ENCODE measurements at regions not wholly inside any gene's neighbourhood (a gene's known extent, or its start where the extent isn't known, plus 50 kb on each side); places are given as distances from the start of the nearest gene placed in this dataset.
"Not testable (repeated sequence)": the region's sequence is repeated elsewhere in the genome, so short reads cannot be mapped to it uniquely, and the experiment has no call there.

DNA sequence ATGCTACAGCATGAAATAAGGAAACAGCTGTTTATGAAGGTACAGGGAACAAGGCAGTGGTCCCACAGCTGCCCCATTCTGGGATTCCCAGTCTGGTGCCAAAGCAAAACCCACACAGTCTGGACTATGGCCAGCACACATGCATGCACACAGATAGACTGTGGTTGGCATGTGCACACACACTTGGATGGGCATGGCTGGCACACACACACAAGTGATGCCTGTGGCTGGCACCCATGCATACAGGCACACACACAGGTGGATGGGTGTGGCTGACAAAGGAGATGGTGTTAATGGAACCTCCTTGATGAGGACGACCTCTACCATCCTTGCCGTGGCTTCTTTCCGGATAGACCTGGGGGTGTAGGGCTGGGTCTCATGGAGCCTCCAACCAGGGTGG is 114.0 kb upstream of the LYZL2 start:
- no peaks in the 10 kb centered on the region for H3K27me3 ChIP-seq (replicated peaks; ENCODE audit: insufficient read depth, low read length)
- TF ChIP-seq, protein P1, sequence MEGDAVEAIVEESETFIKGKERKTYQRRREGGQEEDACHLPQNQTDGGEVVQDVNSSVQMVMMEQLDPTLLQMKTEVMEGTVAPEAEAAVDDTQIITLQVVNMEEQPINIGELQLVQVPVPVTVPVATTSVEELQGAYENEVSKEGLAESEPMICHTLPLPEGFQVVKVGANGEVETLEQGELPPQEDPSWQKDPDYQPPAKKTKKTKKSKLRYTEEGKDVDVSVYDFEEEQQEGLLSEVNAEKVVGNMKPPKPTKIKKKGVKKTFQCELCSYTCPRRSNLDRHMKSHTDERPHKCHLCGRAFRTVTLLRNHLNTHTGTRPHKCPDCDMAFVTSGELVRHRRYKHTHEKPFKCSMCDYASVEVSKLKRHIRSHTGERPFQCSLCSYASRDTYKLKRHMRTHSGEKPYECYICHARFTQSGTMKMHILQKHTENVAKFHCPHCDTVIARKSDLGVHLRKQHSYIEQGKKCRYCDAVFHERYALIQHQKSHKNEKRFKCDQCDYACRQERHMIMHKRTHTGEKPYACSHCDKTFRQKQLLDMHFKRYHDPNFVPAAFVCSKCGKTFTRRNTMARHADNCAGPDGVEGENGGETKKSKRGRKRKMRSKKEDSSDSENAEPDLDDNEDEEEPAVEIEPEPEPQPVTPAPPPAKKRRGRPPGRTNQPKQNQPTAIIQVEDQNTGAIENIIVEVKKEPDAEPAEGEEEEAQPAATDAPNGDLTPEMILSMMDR (IDR thresholded peaks at IDR 0.05; ENCODE audit: low read length): no peak
- TF ChIP-seq EZH2 (optimal IDR thresholded peaks at IDR 0.05; ENCODE audit: low read depth, low read length) (no peak), EZH2phosphoT487 (IDR thresholded peaks at IDR 0.05; ENCODE audit: low read length) (no peak)
- H3K9ac ChIP-seq (ENCODE audit: low read length): no peak overlapping the region

GRCh38 chr10:30742471-30742870 is 112.9 kb upstream of the LYZL2 start:
- no peaks in the 10 kb centered on the region for H3K4me1 ChIP-seq (ENCODE audit: low read length)
- H3K27me3 ChIP-seq (replicated peaks; ENCODE audit: insufficient read depth, low read length): no peaks in the 10 kb centered on the region
- no peak overlapping the region for H3K4me3 ChIP-seq (ENCODE audit: low read length)
- no peak overlapping the region for H3K4me2 ChIP-seq (ENCODE audit: low read depth, low read length)
- H3K9ac ChIP-seq (ENCODE audit: low read length): no peak overlapping the region
- no peak overlapping the region for H2AFZ ChIP-seq (ENCODE audit: low read length)
- no peaks in the 10 kb centered on the region for H3K9me2 ChIP-seq (replicated peaks; ENCODE audit: insufficient read depth, low read length)
- no peaks in the 10 kb centered on the region for H3K79me2 ChIP-seq (ENCODE audit: low read length)
- H4K20me1 ChIP-seq (ENCODE audit: insufficient read depth, low read length): no peaks in the 10 kb centered on the region
- H3F3A ChIP-seq (ENCODE audit: insufficient read depth, low read length): no peaks in the 10 kb centered on the region
- TF ChIP-seq, protein P1 (IDR thresholded peaks at IDR 0.05; ENCODE audit: low read length): no peak
- TF ChIP-seq EZH2 (optimal IDR thresholded peaks at IDR 0.05; ENCODE audit: low read depth, low read length) (no peak), EZH2phosphoT487 (IDR thresholded peaks at IDR 0.05; ENCODE audit: low read length) (no peak)
- DNase-seq: no peak
- H3K27ac ChIP-seq (ENCODE audit: low read length): no peak overlapping the region
- H3K36me3 ChIP-seq (replicated peaks; ENCODE audit: insufficient read depth, low read length): no peaks in the 10 kb centered on the region
- no peaks in the 10 kb centered on the region for H3K9me3 ChIP-seq (replicated peaks; ENCODE audit: insufficient read depth, low read length)

More for the DNA sequence above, 114.0 kb upstream of the LYZL2 start:
- H3K27ac ChIP-seq (ENCODE audit: low read length): no peak overlapping the region
- DNase-seq: no peak
- no peak overlapping the region for H3K4me2 ChIP-seq (ENCODE audit: low read depth, low read length)
- no peaks in the 10 kb centered on the region for H3K4me1 ChIP-seq (ENCODE audit: low read length)
- H2AFZ ChIP-seq (ENCODE audit: low read length): no peak overlapping the region
- H3K9me2 ChIP-seq (replicated peaks; ENCODE audit: insufficient read depth, low read length): no peaks in the 10 kb centered on the region
- H4K20me1 ChIP-seq (ENCODE audit: insufficient read depth, low read length): no peaks in the 10 kb centered on the region
- H3F3A ChIP-seq (ENCODE audit: insufficient read depth, low read length): no peaks in the 10 kb centered on the region
- H3K36me3 ChIP-seq (replicated peaks; ENCODE audit: insufficient read depth, low read length): no peaks in the 10 kb centered on the region
- H3K4me3 ChIP-seq (ENCODE audit: low read length): no peak overlapping the region
- H3K9me3 ChIP-seq (replicated peaks; ENCODE audit: insufficient read depth, low read length): no peaks in the 10 kb centered on the region
- no peaks in the 10 kb centered on the region for H3K79me2 ChIP-seq (ENCODE audit: low read length)

DNA sequence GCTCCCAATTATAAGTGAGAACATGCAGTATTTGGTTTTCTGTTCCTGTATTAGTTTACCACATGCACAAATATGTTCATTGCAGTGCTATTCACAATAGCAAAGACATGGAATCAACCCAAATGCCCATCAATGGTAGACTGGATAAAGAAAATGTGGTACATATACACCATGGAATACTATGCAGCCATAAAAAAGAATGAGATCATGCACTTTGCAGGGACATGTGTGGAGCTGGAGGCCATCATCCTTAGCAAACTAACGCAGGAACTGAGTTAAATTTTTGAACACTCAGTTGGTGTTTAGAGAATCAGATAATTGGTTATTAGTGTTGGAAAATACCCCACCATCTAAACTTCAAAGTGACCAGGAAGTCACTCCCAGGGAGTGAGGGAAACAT is 111.2 kb upstream of the LYZL2 start:
- not testable (repeated sequence) for H3K9me3 ChIP-seq (replicated peaks; ENCODE audit: insufficient read depth, low read length); H3K4me1 ChIP-seq (ENCODE audit: low read length); H3K4me2 ChIP-seq (ENCODE audit: low read depth, low read length); H3K27ac ChIP-seq (ENCODE audit: low read length); H3K9ac ChIP-seq (ENCODE audit: low read length); H3K4me3 ChIP-seq (ENCODE audit: low read length); H4K20me1 ChIP-seq (ENCODE audit: insufficient read depth, low read length); H2AFZ ChIP-seq (ENCODE audit: low read length); H3K27me3 ChIP-seq (replicated peaks; ENCODE audit: insufficient read depth, low read length); H3K9me2 ChIP-seq (replicated peaks; ENCODE audit: insufficient read depth, low read length); DNase-seq; H3K79me2 ChIP-seq (ENCODE audit: low read length); H3F3A ChIP-seq (ENCODE audit: insufficient read depth, low read length); H3K36me3 ChIP-seq (replicated peaks; ENCODE audit: insufficient read depth, low read length)

- Histone ChIP-seq H4K20me1 (ENCODE audit: insufficient read depth, low read length) (no peaks in the 10 kb centered on the region), H2AFZ (ENCODE audit: low read length) (no peak overlapping the region), H3K4me1 (ENCODE audit: low read length) (no peaks in the 10 kb centered on the region), H3K9me3 (replicated peaks; ENCODE audit: insufficient read depth, low read length) (no peaks in the 10 kb centered on the region), H3K9me2 (replicated peaks; ENCODE audit: insufficient read depth, low read length) (no peaks in the 10 kb centered on the region), H3K4me3 (ENCODE audit: low read length) (no peak overlapping the region), H3K9ac (ENCODE audit: low read length) (no peak overlapping the region), H3K4me2 (ENCODE audit: low read depth, low read length) (no peak overlapping the region), H3K79me2 (ENCODE audit: low read length) (no peaks in the 10 kb centered on the region), H3K27me3 (replicated peaks; ENCODE audit: insufficient read depth, low read length) (no peaks in the 10 kb centered on the region), H3K27ac (ENCODE audit: low read length) (no peak overlapping the region), H3K36me3 (replicated peaks; ENCODE audit: insufficient read depth, low read length) (no peaks in the 10 kb centered on the region), H3F3A (ENCODE audit: insufficient read depth, low read length) (no peaks in the 10 kb centered on the region)
- TF ChIP-seq EZH2 (optimal IDR thresholded peaks at IDR 0.05; ENCODE audit: low read depth, low read length) (no peak), EZH2phosphoT487 (IDR thresholded peaks at IDR 0.05; ENCODE audit: low read length) (no peak)
- TF ChIP-seq, protein P1 (IDR thresholded peaks at IDR 0.05; ENCODE audit: low read length): no peak
- no peak for DNase-seq
These were observed 108.9 kb upstream of the LYZL2 start for GRCh38 chr10:30738416-30738815.
